Activated naive CD8-positive, alpha-beta T cell (primary cell): ENCODE measurements at regions not wholly inside any gene's neighbourhood (a gene's known extent, or its start where the extent isn't known, plus 50 kb on each side); places are given as distances from the start of the nearest gene placed in this dataset.

Source experiments
- H3K27ac Mint-ChIP-seq: one replicate; pipeline ENCODE4 v1.8.0; 2021; ENCODE audit warnings: mixed read lengths
- H3K27me3 Mint-ChIP-seq: one replicate; pipeline ENCODE4 v1.8.0; 2021; ENCODE audit warnings: mixed read lengths
- H3K36me3 Mint-ChIP-seq: one replicate; pipeline ENCODE4 v1.8.0; 2021; ENCODE audit warnings: mixed read lengths
- H3K4me1 Mint-ChIP-seq: one replicate; pipeline ENCODE4 v1.8.0; 2021; ENCODE audit warnings: low read depth, mixed read lengths
- H3K4me3 Mint-ChIP-seq: one replicate; pipeline ENCODE4 v1.8.0; 2021; ENCODE audit warnings: mild to moderate bottlenecking, mixed read lengths
- H3K9me3 Mint-ChIP-seq: one replicate; pipeline ENCODE4 v1.8.0; 2021; ENCODE audit warnings: low read depth, mixed read lengths

- no peak overlapping the region for H3K4me3 Mint-ChIP-seq
Measured at GRCh38 chr5:125113328-125113727, 366.9 kb upstream of the ZNF608 start.

GRCh38 chr5:125115195-125115525, 368.7 kb upstream of the ZNF608 start:
- no peak overlapping the region for H3K4me3 Mint-ChIP-seq
- no peaks in the 10 kb centered on the region for H3K36me3 Mint-ChIP-seq
- no peaks in the 10 kb centered on the region for H3K4me1 Mint-ChIP-seq
- no peak overlapping the region for H3K27ac Mint-ChIP-seq
- H3K9me3 Mint-ChIP-seq: peaks cover 5% of the 10 kb centered on the region
- H3K27me3 Mint-ChIP-seq: no peaks in the 10 kb centered on the region

More at GRCh38 chr5:125113328-125113727, 366.9 kb upstream of the ZNF608 start:
- peaks cover 5% of the 10 kb centered on the region for H3K9me3 Mint-ChIP-seq
- H3K27me3 Mint-ChIP-seq: no peaks in the 10 kb centered on the region
- H3K27ac Mint-ChIP-seq: no peak overlapping the region
- H3K4me1 Mint-ChIP-seq: no peaks in the 10 kb centered on the region
- no peaks in the 10 kb centered on the region for H3K36me3 Mint-ChIP-seq

GRCh38 chr5:125117566-125117965, 371.1 kb upstream of the ZNF608 start:
- Mint-ChIP-seq H3K27ac (no peak overlapping the region), H3K27me3 (no peaks in the 10 kb centered on the region), H3K9me3 (peaks cover 5% of the 10 kb centered on the region), H3K4me3 (no peak overlapping the region), H3K4me1 (no peaks in the 10 kb centered on the region), H3K36me3 (no peaks in the 10 kb centered on the region)

GRCh38 chr5:125120012-125120411, 373.6 kb upstream of the ZNF608 start:
- Mint-ChIP-seq H3K4me3 (no peak overlapping the region), H3K4me1 (no peaks in the 10 kb centered on the region), H3K27ac (no peak overlapping the region), H3K9me3 (no peaks in the 10 kb centered on the region), H3K36me3 (no peaks in the 10 kb centered on the region), H3K27me3 (no peaks in the 10 kb centered on the region)

DNA sequence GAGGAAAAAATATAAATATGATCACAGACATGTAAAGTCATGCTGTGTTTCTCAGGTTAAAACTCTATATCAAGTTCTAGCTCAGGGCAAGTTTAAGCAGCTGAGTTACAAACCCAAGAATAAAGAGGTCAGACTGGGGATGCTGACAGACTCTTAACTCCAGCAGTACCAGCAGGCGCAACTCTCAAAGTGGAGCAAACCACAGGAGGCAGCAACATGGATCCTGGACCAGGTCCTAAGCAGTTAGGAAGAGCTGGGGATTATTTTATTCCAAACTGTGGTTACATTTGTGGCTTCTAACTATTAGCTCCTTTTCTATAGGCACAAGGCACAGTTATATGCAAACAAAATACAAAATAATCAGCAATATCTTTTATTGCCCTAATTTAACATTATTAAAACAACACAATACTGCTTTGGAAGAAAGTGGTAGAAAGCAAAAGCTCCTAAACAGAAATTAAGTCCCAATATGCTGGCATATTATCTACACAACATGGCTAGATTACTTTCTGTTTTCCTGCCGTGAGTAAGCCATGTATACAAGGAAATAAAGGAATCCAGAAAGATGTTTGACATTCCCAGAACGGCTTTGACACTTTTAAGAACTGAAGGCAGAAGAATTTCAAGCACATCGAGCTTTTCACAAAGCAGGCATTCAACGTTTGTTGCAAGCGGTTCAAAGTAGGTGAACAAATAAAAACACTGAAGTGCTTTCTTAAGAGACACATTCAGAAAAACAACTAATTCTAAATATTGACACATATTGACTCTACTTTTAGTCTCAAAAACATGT, 378.8 kb upstream of the ZNF608 start:
- Mint-ChIP-seq H3K27ac (no peak overlapping the region), H3K4me1 (no peaks in the 10 kb centered on the region), H3K4me3 (no peak overlapping the region), H3K27me3 (no peaks in the 10 kb centered on the region), H3K36me3 (no peaks in the 10 kb centered on the region), H3K9me3 (no peaks in the 10 kb centered on the region)

- Mint-ChIP-seq H3K4me3 (no peak overlapping the region), H3K27ac (no peak overlapping the region), H3K9me3 (no peaks in the 10 kb centered on the region), H3K27me3 (no peaks in the 10 kb centered on the region), H3K4me1 (no peaks in the 10 kb centered on the region), H3K36me3 (no peaks in the 10 kb centered on the region)
Measured at GRCh38 chr5:125126050-125126449, 379.6 kb upstream of the ZNF608 start.

DNA sequence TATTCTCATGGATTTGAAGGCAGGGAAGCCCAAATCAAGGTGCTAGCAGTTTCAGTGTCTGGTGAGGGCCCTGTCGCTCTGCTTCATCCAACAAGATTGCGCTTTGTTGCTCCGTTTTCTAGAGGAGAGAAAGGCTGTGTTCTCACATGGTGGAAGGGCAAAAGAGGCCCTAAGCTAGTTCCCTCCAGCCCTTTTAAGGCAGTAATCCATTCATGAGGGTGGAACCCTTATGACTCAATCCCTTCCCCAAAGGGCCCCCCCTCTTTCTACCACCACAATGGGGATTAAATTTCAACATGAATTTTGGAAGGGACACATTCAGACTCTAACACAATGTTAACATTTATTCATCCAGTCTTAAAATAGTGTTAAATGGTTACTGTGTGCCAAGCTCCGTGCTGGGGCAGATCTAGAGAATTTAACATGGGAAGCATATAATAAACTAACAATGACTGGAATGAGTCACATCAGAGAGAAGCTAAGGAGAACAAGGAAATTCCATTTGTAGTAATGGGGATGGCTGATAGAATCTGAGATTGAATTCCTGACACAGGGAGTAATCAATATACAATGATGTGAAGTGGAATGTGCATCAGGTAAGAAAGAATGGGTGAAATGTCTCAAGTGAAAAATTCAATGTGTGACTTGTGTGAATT, 382.8 kb upstream of the ZNF608 start:
- no peaks in the 10 kb centered on the region for H3K36me3 Mint-ChIP-seq
- H3K4me3 Mint-ChIP-seq: no peak overlapping the region
- H3K9me3 Mint-ChIP-seq: no peaks in the 10 kb centered on the region
- H3K27me3 Mint-ChIP-seq: no peaks in the 10 kb centered on the region
- no peak overlapping the region for H3K27ac Mint-ChIP-seq
- no peaks in the 10 kb centered on the region for H3K4me1 Mint-ChIP-seq

DNA sequence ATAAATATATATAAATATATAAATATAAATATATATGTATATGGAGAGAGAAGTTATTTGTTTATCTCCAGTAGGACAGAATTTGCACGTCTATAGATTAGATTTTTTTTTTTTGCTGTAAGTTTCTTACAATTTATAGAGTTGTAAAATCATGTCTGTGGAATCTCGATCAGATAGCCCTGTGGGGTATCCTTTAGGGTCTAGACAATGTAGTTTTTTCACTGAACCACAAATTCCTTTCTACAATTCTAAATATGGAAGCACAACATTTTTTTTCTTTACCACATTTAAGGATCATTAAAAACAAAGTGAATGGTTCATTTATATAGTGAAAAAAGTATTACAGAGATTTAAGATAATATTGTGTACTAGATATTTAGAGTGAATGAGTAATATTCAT, 384.2 kb upstream of the ZNF608 start:
- Mint-ChIP-seq H3K4me1 (no peaks in the 10 kb centered on the region), H3K4me3 (no peak overlapping the region), H3K9me3 (no peaks in the 10 kb centered on the region), H3K27me3 (no peaks in the 10 kb centered on the region), H3K27ac (no peak overlapping the region), H3K36me3 (no peaks in the 10 kb centered on the region)

- H3K9me3 Mint-ChIP-seq: no peaks in the 10 kb centered on the region
- H3K4me3 Mint-ChIP-seq: no peak overlapping the region
- no peaks in the 10 kb centered on the region for H3K4me1 Mint-ChIP-seq
- H3K27ac Mint-ChIP-seq: no peak overlapping the region
- no peaks in the 10 kb centered on the region for H3K27me3 Mint-ChIP-seq
- no peaks in the 10 kb centered on the region for H3K36me3 Mint-ChIP-seq
Measured at GRCh38 chr5:125134216-125135081, 388.0 kb upstream of the ZNF608 start.

DNA sequence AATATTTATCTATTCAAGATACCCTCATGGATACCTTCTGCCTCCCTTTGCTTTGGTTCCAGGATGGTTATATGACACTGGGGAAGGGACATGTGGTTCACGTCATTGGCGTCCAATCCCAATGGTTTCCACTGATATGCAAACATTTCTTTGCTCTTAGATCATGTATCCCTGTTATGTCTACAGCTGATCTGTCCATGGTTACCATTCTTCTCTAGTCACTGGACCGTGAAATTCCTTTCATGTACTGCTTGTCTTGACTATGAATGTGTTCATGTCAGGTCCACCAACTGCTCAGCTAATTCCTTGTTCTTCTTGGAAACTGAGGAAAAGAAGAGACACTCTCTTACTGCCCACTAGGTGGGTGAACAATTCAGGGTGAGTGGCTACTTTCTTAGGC, 391.1 kb upstream of the ZNF608 start:
- H3K4me3 Mint-ChIP-seq: no peak overlapping the region
- no peaks in the 10 kb centered on the region for H3K36me3 Mint-ChIP-seq
- H3K4me1 Mint-ChIP-seq: no peaks in the 10 kb centered on the region
- no peaks in the 10 kb centered on the region for H3K27me3 Mint-ChIP-seq
- H3K9me3 Mint-ChIP-seq: no peaks in the 10 kb centered on the region
- no peak overlapping the region for H3K27ac Mint-ChIP-seq

DNA sequence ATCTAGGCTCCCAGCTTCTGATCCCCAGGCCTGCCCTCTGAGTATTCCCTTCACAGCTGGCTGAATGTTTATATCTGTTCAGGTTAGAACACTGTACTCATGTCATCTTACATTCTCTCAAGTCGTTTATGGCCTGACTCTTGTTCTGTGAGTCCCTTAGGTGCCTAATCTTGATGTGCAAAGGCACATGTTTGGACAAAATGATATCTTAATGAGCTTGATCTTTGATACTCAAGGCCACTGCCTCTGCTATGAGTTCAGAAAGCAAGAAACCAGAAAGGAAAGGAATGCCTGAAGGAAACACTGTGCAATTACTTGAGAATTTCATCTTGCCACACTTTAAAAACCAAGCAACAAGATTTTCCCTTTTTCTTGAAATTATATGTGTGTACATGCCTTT, 391.8 kb upstream of the ZNF608 start:
- Mint-ChIP-seq H3K9me3 (no peaks in the 10 kb centered on the region), H3K27ac (no peak overlapping the region), H3K4me1 (no peaks in the 10 kb centered on the region), H3K4me3 (no peak overlapping the region), H3K36me3 (no peaks in the 10 kb centered on the region), H3K27me3 (no peaks in the 10 kb centered on the region)

GRCh38 chr5:125139590-125139989, 393.2 kb upstream of the ZNF608 start:
- H3K4me3 Mint-ChIP-seq: no peak overlapping the region

DNA sequence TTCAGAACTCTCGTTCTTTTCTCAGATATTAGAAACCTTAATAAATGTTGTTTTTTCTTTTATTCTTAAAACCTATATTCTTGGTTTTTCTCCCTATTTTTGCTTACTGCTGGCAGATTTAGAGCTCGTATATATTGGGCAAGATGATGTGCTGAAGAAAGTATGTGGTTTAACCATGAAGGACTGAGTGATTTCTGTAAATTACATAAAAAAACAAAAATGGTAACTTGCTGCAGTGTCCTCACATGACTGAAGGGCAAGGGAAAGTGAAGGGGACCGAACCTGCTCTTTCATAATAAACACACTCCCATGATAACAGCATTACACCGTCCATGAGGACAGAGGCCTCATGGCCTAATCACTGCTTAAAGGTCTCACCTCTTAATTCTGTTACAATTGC, 393.8 kb upstream of the ZNF608 start:
- Mint-ChIP-seq H3K27ac (no peak overlapping the region), H3K27me3 (no peaks in the 10 kb centered on the region), H3K4me3 (no peak overlapping the region), H3K4me1 (no peaks in the 10 kb centered on the region), H3K36me3 (no peaks in the 10 kb centered on the region), H3K9me3 (peaks cover 5% of the 10 kb centered on the region)

More at GRCh38 chr5:125139590-125139989, 393.2 kb upstream of the ZNF608 start:
- peaks cover 5% of the 10 kb centered on the region for H3K9me3 Mint-ChIP-seq
- no peak overlapping the region for H3K27ac Mint-ChIP-seq
- H3K27me3 Mint-ChIP-seq: no peaks in the 10 kb centered on the region
- H3K4me1 Mint-ChIP-seq: no peaks in the 10 kb centered on the region
- no peaks in the 10 kb centered on the region for H3K36me3 Mint-ChIP-seq

DNA sequence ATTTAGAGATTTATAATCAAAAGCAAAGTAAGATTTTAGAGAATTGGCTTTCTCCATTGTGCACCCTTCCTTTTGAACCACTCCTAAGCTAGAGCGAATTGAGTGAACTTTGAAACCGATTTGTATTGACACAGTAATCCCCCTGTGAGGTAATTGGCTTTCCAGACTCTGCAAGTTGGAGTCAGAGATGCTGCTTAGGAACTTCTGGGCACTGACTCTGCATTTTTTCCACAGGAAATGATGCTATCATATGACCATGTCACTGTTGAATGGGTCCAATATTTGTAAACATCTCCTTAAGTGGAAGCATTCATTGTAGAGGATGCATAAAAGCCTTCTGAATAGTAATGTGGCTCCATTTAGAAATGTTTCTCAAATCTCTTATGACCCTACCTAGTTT, 394.4 kb upstream of the ZNF608 start:
- Mint-ChIP-seq H3K36me3 (no peaks in the 10 kb centered on the region), H3K27me3 (no peaks in the 10 kb centered on the region), H3K27ac (no peak overlapping the region), H3K9me3 (peaks cover 5% of the 10 kb centered on the region), H3K4me1 (no peaks in the 10 kb centered on the region), H3K4me3 (no peak overlapping the region)

GRCh38 chr5:125142458-125142857, 396.0 kb upstream of the ZNF608 start:
- no peak overlapping the region for H3K4me3 Mint-ChIP-seq
- no peaks in the 10 kb centered on the region for H3K36me3 Mint-ChIP-seq
- H3K4me1 Mint-ChIP-seq: no peaks in the 10 kb centered on the region
- no peak overlapping the region for H3K27ac Mint-ChIP-seq
- H3K9me3 Mint-ChIP-seq: peaks cover 5% of the 10 kb centered on the region
- H3K27me3 Mint-ChIP-seq: no peaks in the 10 kb centered on the region
